ENCODE measurements at regions not wholly inside any gene's neighbourhood (a gene's known extent, or its start where the extent isn't known, plus 50 kb on each side); places are given as distances from the start of the nearest gene placed in this dataset.

GRCh38 chr5:53817183-53817582 lies 256.7 kb downstream of the NDUFS4 start:
- CTCF ChIA-PET, result interaction anchor here (1.0 kb wide), 1 partner anchor 275 kb away, joined by 3 read pairs; no protein-coding TSS in a partner anchor
- POLR2A ChIA-PET, result interaction anchor here (0.6 kb wide), 1 partner anchor 709 kb away, joined by 3 read pairs; no protein-coding TSS in a partner anchor
- TF ChIP-seq CTCF (IDR thresholded peaks at IDR 0.05; ENCODE audit: unreplicated experiment), result no peak
- H3K36me3 Mint-ChIP-seq (ENCODE audit: insufficient read depth, unreplicated experiment), result no peaks in the 10 kb centered on the region
- H3K4me1 Mint-ChIP-seq (ENCODE audit: insufficient read depth, unreplicated experiment), result no peaks in the 10 kb centered on the region
- peak; percentile 4 for DNase-seq (ENCODE audit: unreplicated experiment)
- no TSS peak for BruUV-seq (replicated peaks)
- no peak overlapping the region for H3K4me3 Mint-ChIP-seq (ENCODE audit: unreplicated experiment)
- intact Hi-C loops (cut with micrococcal nuclease), result no loop called here
- no peaks in the 10 kb centered on the region for H3K27me3 Mint-ChIP-seq (ENCODE audit: insufficient read depth, unreplicated experiment)
- H3K27ac Mint-ChIP-seq (ENCODE audit: low read depth, unreplicated experiment), result no peak overlapping the region
- H3K9me3 Mint-ChIP-seq (ENCODE audit: unreplicated experiment), result no peaks in the 10 kb centered on the region

- BruUV-seq (replicated peaks), result no TSS peak
- intact Hi-C loops (cut with micrococcal nuclease), result no loop called here
Observed at GRCh38 chr5:53819482-53819881, 259.0 kb downstream of the NDUFS4 start.

GRCh38 chr5:53820119-53820801 lies 259.8 kb downstream of the NDUFS4 start:
- no TSS peak for BruUV-seq (replicated peaks)
- ChIA-PET CTCF (no interaction called here), POLR2A (no interaction called here)
- Mint-ChIP-seq H3K4me3 (ENCODE audit: unreplicated experiment) (no peak overlapping the region), H3K36me3 (ENCODE audit: insufficient read depth, unreplicated experiment) (no peaks in the 10 kb centered on the region), H3K4me1 (ENCODE audit: insufficient read depth, unreplicated experiment) (no peaks in the 10 kb centered on the region), H3K9me3 (ENCODE audit: unreplicated experiment) (no peaks in the 10 kb centered on the region), H3K27me3 (ENCODE audit: insufficient read depth, unreplicated experiment) (no peaks in the 10 kb centered on the region), H3K27ac (ENCODE audit: low read depth, unreplicated experiment) (no peak overlapping the region)
- no peak for TF ChIP-seq CTCF (IDR thresholded peaks at IDR 0.05; ENCODE audit: unreplicated experiment)
- intact Hi-C loops (cut with micrococcal nuclease), result no loop called here
- DNase-seq (ENCODE audit: unreplicated experiment), result no peak

More at GRCh38 chr5:53819482-53819881, 259.0 kb downstream of the NDUFS4 start:
- ChIA-PET POLR2A (no interaction called here), CTCF (no interaction called here)
- Mint-ChIP-seq H3K4me3 (ENCODE audit: unreplicated experiment) (no peak overlapping the region), H3K27me3 (ENCODE audit: insufficient read depth, unreplicated experiment) (no peaks in the 10 kb centered on the region), H3K9me3 (ENCODE audit: unreplicated experiment) (no peaks in the 10 kb centered on the region), H3K27ac (ENCODE audit: low read depth, unreplicated experiment) (no peak overlapping the region), H3K4me1 (ENCODE audit: insufficient read depth, unreplicated experiment) (no peaks in the 10 kb centered on the region), H3K36me3 (ENCODE audit: insufficient read depth, unreplicated experiment) (no peaks in the 10 kb centered on the region)
- DNase-seq (ENCODE audit: unreplicated experiment), result no peak
- TF ChIP-seq CTCF (IDR thresholded peaks at IDR 0.05; ENCODE audit: unreplicated experiment), result no peak

GRCh38 chr5:53820802-53821171 lies 260.3 kb downstream of the NDUFS4 start:
- CTCF ChIA-PET, result interaction anchor here (0.6 kb wide), 1 partner anchor 140 kb away, joined by 3 read pairs; no protein-coding TSS in a partner anchor
- Mint-ChIP-seq H3K4me3 (ENCODE audit: unreplicated experiment) (no peak overlapping the region), H3K27ac (ENCODE audit: low read depth, unreplicated experiment) (no peak overlapping the region), H3K4me1 (ENCODE audit: insufficient read depth, unreplicated experiment) (no peaks in the 10 kb centered on the region), H3K36me3 (ENCODE audit: insufficient read depth, unreplicated experiment) (no peaks in the 10 kb centered on the region), H3K27me3 (ENCODE audit: insufficient read depth, unreplicated experiment) (no peaks in the 10 kb centered on the region), H3K9me3 (ENCODE audit: unreplicated experiment) (peaks cover 2% of the 10 kb centered on the region)
- no peak for TF ChIP-seq CTCF (IDR thresholded peaks at IDR 0.05; ENCODE audit: unreplicated experiment)
- peak; percentile 22 for DNase-seq (ENCODE audit: unreplicated experiment)
- intact Hi-C loops (cut with micrococcal nuclease), result no loop called here
- no TSS peak for BruUV-seq (replicated peaks)
- POLR2A ChIA-PET, result no interaction called here

Data from MCF 10A (cell line).